Thyroid gland (tissue), 4 donors: ENCODE measurements at regions not wholly inside any gene's neighbourhood (a gene's known extent, or its start where the extent isn't known, plus 50 kb on each side); places are given as distances from the start of the nearest gene placed in this dataset.

Source experiments
- DNase-seq, 2 donors: peaks; one replicate each; pipeline ENCODE4 v3.0.0-alpha.2; 2019
- H3K27ac ChIP-seq, 3 donors: fragments of 200-600 bp; sonication (generic); 1 replicate in 2 of 3; 2 replicates in 1 of 3; pipeline ENCODE4 v1.5.1; 2016 to 2019; ENCODE audit warnings: mild to moderate bottlenecking in 1 of 3, moderate library complexity in 1 of 3
- H3K27me3 ChIP-seq: fragments of 200-600 bp; sonication (generic); one replicate; pipeline ENCODE4 v1.5.1; 2019
- H3K36me3 ChIP-seq, 2 donors: fragments of 200-600 bp; sonication (generic); one replicate each; pipeline ENCODE4 v1.5.1; 2016 to 2019
- H3K4me1 ChIP-seq, 2 donors: fragments of 200-600 bp; sonication (generic); one replicate each; pipeline ENCODE4 v1.5.1; 2017 to 2019
- H3K4me3 ChIP-seq, 3 donors: fragments of 200-600 bp; sonication (generic); replicated peaks in 1 of 3; 1 replicate in 2 of 3; 2 replicates in 1 of 3; pipeline ENCODE4 v1.5.1; 2016; ENCODE audit warnings: mild to moderate bottlenecking in 1 of 3
- H3K9me3 ChIP-seq: fragments of 200-600 bp; sonication (generic); one replicate; pipeline ENCODE4 v1.5.1; 2017
- CTCF ChIP-seq, 6 experiments: fragments of 200-600 bp in 3 of 6; fragments of 450-650 bp in 3 of 6; sonication (generic) in 3 of 6; IDR thresholded peaks; one replicate each; pipeline ENCODE4 v1.5.1; 2016 to 2019; ENCODE audit warnings: antibody characterized with exemption in 6 of 6, mild to moderate bottlenecking in 2 of 6, inconsistent platforms in 1 of 6, moderate library complexity in 1 of 6
- POLR2A ChIP-seq, 2 donors: fragments of 450-650 bp; IDR thresholded peaks; one replicate each; pipeline ENCODE4 v1.6.1; 2017; ENCODE audit warnings: antibody characterized with exemption in 2 of 2, mild to moderate bottlenecking in 2 of 2, moderate library complexity in 1 of 2
- WGBS, 2 donors: methylation state at CpG; one replicate each; pipeline ENCODE4 v1.1.5; 2017; 5-methylcytosine and 5-hydroxymethylcytosine counted together
- intact Hi-C: fragments of 100-400 bp; cut with DNase I; formaldehyde crosslinking; loops from one replicate; pipeline ENCODE4 v1.15.1; 2023

- no peak for DNase-seq
- Histone ChIP-seq H3K4me1 (no peaks in the 10 kb centered on the region), H3K27me3 (no peaks in the 10 kb centered on the region), H3K9me3 (no peaks in the 10 kb centered on the region), H3K4me3 (no peak overlapping the region), H3K36me3 (no peaks in the 10 kb centered on the region), H3K27ac (no peak overlapping the region)
- TF ChIP-seq CTCF (IDR thresholded peaks at IDR 0.05) (no peak), POLR2A (IDR thresholded peaks at IDR 0.05) (no peak)
- intact Hi-C loops, result no loop called here
- WGBS, 2 donors, result 68 to 78% methylated on average over 1 of the region's 1 CpG
Observed at GRCh38 chr5:101160002-101160401, 256.9 kb upstream of the ST8SIA4 start.

GRCh38 chr5:101159006-101159405 is 255.9 kb upstream of the ST8SIA4 start:
- Histone ChIP-seq H3K27me3 (no peaks in the 10 kb centered on the region), H3K27ac (no peak overlapping the region), H3K36me3 (no peaks in the 10 kb centered on the region), H3K9me3 (no peaks in the 10 kb centered on the region), H3K4me1 (no peaks in the 10 kb centered on the region), H3K4me3 (no peak overlapping the region)
- intact Hi-C loops, result no loop called here
- WGBS, 2 donors, result 93 to 96% methylated on average over 2 of the region's 2 CpGs
- no peak for DNase-seq
- no peak for TF ChIP-seq CTCF (IDR thresholded peaks at IDR 0.05)
- TF ChIP-seq POLR2A (IDR thresholded peaks at IDR 0.05), result no peak

GRCh38 chr5:101153526-101153925 is 250.4 kb upstream of the ST8SIA4 start:
- no peaks in the 10 kb centered on the region for H3K4me1 ChIP-seq
- H3K27me3 ChIP-seq, result no peaks in the 10 kb centered on the region
- no peaks in the 10 kb centered on the region for H3K36me3 ChIP-seq
- intact Hi-C loops, result no loop called here
- H3K9me3 ChIP-seq, result no peaks in the 10 kb centered on the region
- no peak for DNase-seq
- H3K27ac ChIP-seq, result no peak overlapping the region
- WGBS, 2 donors, result 91 to 92% methylated on average over 1 of the region's 1 CpG
- no peak overlapping the region for H3K4me3 ChIP-seq
- TF ChIP-seq CTCF (IDR thresholded peaks at IDR 0.05) (no peak), POLR2A (IDR thresholded peaks at IDR 0.05) (no peak)

- Histone ChIP-seq H3K4me1 (no peaks in the 10 kb centered on the region), H3K9me3 (no peaks in the 10 kb centered on the region), H3K27ac (no peak overlapping the region), H3K4me3 (no peak overlapping the region), H3K27me3 (no peaks in the 10 kb centered on the region), H3K36me3 (no peaks in the 10 kb centered on the region)
- intact Hi-C loops, result no loop called here
- DNase-seq, result no peak
- TF ChIP-seq CTCF (IDR thresholded peaks at IDR 0.05) (no peak), POLR2A (IDR thresholded peaks at IDR 0.05) (no peak)
Observed at GRCh38 chr5:101143526-101143925, 240.4 kb upstream of the ST8SIA4 start.

GRCh38 chr5:101142102-101142501 is 239.0 kb upstream of the ST8SIA4 start:
- 90 to 96% methylated on average over 3 of the region's 3 CpGs for WGBS, 2 donors
- Histone ChIP-seq H3K27me3 (no peaks in the 10 kb centered on the region), H3K9me3 (no peaks in the 10 kb centered on the region), H3K36me3 (no peaks in the 10 kb centered on the region), H3K4me1 (no peaks in the 10 kb centered on the region), H3K27ac (no peak overlapping the region), H3K4me3 (no peak overlapping the region)
- intact Hi-C loops, result no loop called here
- TF ChIP-seq CTCF (IDR thresholded peaks at IDR 0.05) (no peak), POLR2A (IDR thresholded peaks at IDR 0.05) (no peak)
- no peak for DNase-seq
